ENCODE measurements at regions not wholly inside any gene's neighbourhood (a gene's known extent, or its start where the extent isn't known, plus 50 kb on each side); places are given as distances from the start of the nearest gene placed in this dataset.
"Not testable (repeated sequence)": the region's sequence is repeated elsewhere in the genome, so short reads cannot be mapped to it uniquely, and the experiment has no call there.

DNA sequence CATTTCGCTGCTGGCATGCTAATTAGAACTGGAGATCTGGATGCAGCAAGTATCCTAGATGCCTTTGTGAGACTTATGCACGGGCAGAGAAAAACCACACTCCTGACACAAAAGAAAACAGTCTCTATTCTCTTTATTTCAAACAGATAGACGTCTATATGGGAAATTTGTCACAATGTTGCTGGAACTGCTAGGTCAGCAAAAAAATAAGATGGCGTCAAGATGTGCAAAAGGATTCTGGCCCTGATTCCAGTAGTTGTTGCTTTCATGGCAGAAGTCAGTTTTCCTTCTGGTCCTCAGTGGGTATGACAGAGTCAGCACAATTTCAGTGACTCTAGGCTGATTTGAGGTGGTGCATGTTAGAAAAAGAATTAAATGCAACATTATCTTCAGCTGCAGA lies 1068.0 kb downstream of the SLITRK5 start:
- DNase-seq, result no peak

DNA sequence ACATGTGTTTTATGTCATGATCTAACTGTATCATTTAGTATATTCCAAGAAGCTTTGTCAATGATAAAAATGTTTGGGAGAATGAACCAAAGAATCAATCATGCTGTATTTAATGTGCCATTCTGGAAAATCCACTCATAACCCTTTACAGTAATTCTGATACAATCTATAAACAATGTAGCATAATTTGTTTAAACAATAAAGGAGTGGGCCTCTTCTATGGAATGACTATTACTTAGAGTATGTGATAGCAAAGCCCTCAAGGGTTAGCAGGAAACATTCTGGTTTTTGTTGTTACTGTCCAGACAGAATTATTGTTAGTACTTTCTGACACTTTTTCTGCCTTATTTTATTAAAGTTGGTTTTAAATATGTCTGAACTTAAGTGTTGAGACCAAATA lies 1073.1 kb downstream of the SLITRK5 start:
- no peak for DNase-seq

DNA sequence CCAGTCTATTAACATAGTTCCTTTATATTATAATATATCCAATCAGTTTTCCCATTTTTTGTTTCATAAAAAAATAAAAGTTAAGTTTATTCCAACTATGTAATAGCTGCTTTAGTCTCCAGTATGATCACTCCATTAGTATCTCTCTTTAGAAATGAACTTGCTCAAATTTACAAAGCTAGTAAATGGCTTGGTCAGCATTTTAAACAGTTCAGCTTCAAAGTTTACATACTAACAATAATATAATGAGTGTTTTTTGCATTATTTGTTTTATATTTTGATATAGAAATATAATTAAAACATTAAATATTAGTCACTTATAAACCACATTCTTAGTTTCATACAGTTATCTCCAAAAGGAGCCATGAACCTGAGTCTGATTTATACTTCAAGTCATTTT lies 1073.8 kb downstream of the SLITRK5 start:
- no peak for DNase-seq

DNA sequence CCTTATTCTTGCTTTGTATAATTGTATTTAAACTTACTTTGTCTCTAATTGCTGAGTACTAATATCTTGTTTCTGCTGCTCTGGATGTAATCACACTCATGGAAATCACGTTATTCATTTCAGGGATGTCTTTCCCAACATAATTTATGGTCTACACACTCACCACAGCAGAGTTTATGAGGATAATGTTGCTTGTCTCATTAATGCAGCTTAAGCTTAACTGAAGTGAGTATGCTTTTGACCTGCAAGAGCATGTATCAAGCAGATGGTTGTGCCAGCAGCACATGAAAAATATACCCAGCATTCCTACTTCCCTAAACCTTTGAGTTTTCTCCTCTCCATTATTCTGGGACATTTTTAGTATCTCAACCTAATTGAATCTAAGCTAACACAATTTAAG lies 1080.9 kb downstream of the SLITRK5 start:
- no peak for DNase-seq

DNA sequence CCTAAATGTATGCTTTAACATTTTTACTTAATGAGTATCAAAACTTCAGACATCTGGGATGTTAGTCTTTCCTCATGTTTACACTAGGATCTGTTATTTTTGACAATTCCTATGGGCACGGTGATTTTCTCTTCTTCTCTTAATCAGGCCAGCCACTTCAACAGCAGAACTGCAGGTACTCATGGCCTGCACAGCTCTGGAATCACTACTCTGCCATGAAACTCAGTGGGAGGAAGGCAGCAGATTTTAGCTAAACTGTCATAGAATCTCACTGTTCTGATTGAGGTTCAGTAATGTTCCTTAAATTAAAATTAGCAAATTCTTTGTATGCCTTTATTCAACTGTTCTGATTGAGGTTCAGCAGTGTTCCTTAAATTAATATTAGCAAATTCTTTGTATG lies 1083.0 kb downstream of the SLITRK5 start:
- no peak for DNase-seq

DNA sequence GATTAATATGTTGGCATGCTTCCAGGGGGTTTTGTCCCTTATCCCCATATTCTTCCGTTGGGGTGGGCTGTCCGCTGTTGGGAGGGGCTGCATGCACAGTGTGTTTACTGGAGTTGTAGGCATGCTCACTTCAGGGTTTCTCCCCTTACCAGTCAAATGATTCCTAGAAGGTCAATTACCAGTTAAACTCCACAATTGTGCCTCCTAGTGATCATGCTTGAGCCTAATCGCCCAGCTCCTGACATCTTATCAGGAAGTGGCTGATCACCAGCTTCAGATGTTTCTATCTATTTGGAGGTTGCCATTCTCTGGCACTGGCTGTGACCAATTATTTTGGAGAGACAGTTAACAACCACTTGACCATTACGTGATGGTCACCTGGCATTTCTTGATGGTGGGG lies 1090.0 kb downstream of the SLITRK5 start:
- no peak for DNase-seq

DNA sequence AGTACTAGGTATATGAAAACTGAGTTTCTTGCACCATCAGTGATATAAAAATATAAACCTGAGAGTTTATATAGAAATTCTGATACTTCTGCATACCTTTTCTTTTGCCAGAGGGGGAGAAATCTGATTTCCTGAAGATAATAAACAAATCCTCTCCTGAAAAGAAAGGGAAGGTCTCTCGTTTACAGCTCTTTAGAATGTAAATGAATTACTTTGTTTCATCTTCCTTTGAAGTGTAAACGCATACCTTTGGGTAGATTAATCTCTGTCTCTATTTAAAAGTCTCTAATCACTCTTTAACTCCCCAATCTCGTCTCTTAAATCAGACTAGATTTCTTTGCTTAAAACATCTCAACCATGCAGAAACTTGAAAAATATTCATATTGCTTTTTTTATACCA lies 1092.9 kb downstream of the SLITRK5 start:
- no peak for DNase-seq

DNA sequence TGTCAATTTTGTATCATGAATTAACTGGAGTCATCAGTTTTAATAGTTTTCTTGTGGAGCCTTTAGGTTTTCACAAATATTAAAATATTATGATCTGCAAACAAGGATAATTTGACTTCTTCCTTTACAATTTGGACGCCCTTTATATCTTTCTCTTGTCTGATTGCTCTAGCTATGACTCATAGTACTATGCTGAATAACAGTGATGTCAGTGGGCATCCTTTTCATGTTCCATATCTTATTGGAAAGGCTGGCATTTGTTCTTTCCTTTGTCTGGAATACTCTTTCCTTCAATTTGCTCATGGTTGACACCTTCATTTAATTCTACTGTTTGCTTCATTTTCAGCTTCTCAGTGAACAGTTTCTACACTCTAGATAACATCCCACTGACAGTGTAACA lies 1129.3 kb downstream of the SLITRK5 start:
- no peak for DNase-seq

DNA sequence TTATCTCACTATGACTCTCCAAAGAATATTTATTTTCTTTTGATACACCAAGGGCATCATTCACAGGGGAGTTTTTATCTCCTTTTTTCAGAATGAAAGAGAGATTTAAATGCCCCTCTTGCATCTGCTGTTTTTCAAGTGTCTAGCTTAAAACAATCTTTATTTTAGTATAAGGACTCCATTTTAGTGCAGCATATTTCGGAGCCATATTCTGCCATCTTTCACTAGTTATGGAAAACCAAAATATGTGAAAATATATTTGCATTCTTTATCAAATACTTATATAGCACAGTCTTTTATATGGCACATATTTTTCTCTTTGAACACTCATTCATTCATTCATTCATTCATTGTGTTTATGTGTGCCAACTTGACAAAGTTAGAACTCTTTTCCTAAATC lies 1130.2 kb downstream of the SLITRK5 start:
- DNase-seq, result no peak

DNA sequence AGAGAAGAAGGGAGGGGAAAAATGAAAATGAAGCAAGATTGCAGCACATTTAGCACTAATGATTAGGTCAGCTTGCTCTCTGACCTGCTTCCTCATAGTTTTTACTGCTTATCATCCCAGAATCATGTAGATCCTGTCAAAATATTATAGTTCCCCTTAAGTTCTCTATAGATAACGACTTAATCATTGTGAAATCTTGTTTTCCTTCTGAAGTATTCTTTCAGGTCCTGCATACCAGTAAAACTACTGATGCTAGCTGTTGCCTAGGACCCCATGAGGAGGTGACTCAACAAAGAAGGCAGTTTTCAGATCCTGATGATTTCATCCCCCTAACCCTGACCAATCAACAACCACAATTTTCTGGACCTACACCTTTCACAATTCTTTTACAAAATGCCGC lies 1131.7 kb downstream of the SLITRK5 start:
- DNase-seq, result no peak

DNA sequence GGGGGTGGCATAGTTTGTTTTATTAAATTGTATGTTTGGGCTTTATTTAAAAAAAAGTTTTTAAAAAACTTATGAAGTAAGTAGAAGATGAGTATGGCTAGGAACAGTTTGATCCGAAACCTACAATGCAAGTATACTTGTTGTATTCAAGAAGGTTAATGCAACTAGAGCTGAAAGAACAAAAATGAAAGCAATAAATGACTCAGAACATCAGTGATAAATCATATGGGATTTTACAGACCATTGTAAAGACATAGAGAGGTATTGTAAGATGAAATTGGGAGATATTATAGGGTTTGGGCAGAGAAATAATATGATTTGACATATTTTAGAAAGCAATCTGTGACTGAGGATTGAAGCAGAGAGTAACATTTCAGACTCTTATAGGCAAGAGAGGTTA lies 1135.3 kb downstream of the SLITRK5 start:
- DNase-seq, result no peak

DNA sequence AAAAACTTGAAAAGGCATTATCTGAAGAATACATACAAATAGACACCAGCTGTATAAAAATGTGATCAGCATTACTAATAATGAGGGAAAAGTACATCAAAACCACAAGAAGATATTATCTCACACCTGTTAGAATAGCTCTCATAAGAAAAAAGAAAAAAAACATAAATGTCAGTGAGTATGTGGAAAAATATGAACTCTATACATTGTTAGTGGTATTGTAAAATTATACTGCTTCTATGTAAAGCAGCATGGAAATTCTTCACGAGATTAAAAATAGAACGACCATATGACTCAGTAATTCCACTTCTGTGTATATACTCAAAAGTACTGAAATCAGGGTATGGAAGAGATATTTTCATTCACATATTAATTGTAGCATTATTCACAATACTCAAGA lies 1146.4 kb downstream of the SLITRK5 start:
- no peak for DNase-seq

DNA sequence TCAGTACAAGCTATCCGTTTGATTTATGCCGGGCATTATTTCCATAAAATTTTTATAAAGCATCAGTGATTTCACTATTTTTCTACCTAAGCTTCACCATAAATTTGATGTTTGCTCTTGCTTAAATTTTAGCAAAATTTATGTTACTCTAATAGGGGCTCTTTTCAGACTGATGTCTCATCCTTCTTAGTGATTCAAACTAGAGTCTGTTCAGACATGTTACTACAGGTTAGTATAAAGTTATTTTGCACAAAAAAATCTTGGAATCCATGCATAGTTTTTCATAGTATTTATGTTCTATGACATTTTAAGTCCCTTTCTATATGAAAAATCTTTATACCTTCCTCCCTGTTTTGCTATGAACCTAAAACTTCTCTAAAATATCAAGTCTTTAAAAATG lies 1151.9 kb downstream of the SLITRK5 start:
- DNase-seq, result no peak

DNA sequence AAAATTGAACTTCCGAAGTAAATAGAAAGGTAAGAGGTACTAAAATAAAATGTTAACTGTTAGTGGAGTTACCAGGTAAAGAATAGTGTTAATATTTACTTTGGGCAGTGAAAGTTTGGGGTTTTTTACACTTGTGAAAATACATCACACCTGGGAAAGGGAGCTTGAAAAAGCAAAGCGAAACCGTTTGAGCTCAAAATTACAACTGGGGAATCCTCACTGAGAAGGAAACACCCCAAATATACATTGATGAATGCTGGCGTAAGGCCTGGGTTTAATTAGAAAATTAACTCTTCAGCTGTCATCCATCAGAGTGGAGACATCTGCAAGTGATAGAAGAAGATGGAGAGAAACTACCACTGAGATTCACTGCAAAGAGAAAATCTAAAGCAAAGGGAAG lies 1153.0 kb downstream of the SLITRK5 start:
- no peak for DNase-seq

DNA sequence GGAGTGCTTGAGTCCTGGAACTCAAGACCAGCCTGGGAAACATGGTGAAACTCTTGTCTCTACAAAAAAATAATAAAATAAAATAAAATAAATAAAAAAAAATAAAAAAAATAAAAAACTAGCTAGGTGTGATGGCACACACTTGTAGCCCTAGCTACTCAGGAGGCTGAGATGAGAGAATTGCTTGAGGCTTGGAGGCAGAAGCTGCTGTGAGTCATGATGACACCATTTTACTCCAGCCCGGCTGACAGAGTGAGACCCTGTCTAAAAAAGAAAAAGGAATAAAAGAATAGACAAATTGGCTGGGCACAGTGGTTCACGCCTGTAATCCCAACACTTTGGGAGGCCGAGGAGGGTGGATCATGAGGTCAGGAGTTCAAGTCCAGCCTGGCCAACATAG lies 1168.9 kb downstream of the SLITRK5 start:
- DNase-seq, result no peak

DNA sequence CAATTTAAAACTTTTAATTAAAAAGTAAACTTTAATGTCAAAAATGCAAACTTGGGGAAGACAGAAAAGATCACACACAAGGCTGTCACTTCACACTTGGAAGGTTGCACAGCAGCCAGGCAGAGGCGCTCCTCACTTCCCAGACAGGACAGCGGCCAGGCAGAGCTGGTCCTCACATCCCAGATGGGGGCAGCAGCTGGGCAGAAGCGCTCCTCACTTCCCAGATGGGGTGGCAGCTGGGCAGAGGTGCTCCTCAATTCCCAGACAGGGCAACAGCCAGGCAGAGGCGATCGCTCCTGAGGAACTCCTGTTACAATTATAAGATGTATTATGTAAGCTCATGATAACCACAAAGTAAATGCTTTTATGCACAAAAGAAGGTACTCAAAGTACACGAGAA lies 1181.1 kb downstream of the SLITRK5 start:
- DNase-seq, result not testable (repeated sequence)

DNA sequence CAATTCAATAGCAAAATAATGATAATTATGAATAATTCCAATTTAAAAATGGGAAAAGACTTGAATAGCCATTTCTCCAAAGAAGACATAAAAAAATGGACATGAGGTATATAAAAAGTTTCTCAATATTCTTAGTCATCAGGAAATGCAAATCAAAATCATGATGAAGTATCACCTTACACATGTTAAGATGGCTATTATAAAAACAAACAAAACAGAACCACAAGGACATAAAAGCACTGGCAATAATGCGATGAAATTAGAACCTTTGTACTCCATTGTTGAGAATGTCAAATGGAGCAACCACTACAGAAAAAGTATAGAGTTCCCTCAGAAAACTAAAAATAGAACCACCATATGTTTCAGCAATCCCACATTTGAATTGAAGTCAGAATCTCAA lies 1186.1 kb downstream of the SLITRK5 start:
- no peak for DNase-seq

DNA sequence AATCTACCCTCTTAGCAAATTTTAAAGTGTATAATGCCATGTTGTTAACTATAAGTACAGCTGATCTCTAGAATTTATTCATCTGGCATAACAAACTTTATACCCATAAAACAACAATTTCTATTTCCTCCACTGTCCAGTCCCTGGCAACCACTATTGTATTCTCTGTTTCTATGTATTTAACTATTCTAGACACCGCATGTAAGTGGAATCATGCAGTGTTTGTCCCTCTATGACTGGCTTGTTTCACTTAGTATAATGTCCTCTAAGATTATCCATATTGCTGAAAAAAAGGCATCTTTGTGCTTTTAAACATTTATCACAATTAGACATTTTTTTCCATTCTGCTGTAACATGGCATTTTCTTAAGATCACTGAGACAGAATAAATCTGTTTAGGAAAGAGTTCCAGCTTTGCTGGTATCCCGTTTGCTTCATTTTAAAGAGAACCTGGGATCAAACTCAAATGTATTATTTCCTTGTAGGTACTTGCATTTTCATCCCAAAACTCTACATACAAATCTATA lies 1191.0 kb downstream of the SLITRK5 start:
- DNase-seq, result no peak

DNA sequence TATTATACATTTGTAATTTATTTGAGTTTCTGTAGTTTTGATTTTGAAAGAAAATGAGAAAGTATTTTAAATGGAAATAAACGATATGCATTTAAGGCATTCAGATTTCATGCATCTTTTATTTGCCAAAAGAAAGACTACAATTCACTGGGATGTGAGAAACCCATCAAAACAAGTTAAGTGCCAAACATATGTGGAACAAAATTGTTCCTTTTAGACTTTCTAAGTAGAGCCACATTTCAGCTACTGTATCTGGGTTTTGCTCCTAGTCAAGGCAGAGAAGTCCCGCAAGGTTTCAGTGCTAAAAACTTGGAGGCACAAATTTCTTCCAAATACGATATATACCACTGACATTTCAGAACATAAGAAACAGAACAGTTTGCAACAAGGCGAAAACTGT lies 1191.9 kb downstream of the SLITRK5 start:
- no peak for DNase-seq

DNA sequence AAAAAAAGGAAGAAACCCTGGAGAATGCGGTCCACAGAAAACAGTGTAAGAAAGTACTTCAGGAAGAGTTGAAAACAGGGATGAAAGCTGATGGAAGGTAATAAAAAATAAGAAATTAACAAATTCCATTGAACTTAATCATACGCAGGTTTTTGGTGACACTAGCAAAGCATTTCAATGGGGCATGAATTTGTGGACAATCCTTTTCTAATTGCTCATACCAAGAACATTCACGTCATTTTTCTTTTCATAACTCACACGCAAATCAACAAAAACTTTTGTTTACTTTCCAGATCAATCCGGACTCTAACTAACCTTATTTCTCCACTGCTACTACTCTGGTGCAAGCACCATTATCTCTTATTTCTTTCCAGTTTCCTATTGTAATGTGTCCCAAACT lies 1195.0 kb downstream of the SLITRK5 start:
- no peak for DNase-seq

DNA sequence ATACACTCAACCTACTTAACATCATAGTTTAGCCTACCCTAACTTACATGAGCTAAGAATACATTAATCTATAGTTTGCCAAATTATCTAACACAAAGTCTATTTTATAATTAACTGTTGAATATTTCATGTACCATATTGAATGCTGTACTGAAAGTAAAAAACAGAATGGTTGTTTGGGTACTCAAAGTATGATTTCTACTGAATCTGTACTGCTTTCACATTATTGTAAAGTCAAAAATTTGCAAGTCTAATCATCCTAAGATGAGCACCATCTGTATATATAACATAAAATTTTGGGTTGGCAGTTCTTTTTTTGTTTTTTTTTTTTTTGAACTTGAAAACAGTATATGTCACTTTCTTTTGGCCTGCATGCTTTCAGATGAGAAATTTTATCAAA lies 1212.6 kb downstream of the SLITRK5 start:
- no peak for DNase-seq

DNA sequence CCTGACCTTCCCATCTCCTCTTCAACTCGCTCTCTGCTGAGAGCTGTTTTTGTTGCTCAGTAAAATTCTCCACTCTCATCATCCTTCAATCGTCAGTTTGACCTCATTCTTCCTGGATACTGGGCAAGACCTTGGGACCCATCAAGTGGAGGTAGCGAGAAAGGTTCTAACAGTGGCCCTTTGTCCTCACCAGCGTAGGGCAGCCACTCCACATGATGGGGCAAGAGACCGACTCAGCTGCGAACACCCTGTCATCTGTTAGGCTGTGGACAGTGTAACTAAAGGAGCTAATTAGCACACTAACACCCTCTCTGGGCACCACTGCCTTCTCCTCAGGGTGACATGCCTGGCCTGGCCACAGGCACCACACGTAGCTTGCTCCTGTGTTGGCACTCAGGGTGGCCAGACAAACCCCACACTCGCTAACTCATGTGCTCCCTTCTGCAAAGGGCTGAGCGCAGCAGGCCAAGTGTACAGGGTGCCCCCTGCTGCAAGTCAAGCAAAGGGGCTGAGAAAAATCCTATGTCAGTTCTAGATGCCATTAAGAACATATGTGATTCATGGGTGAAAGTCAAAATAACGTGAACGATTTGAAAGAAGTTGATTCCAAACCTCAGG lies 1216.0 kb downstream of the SLITRK5 start:
- no peak for DNase-seq

DNA sequence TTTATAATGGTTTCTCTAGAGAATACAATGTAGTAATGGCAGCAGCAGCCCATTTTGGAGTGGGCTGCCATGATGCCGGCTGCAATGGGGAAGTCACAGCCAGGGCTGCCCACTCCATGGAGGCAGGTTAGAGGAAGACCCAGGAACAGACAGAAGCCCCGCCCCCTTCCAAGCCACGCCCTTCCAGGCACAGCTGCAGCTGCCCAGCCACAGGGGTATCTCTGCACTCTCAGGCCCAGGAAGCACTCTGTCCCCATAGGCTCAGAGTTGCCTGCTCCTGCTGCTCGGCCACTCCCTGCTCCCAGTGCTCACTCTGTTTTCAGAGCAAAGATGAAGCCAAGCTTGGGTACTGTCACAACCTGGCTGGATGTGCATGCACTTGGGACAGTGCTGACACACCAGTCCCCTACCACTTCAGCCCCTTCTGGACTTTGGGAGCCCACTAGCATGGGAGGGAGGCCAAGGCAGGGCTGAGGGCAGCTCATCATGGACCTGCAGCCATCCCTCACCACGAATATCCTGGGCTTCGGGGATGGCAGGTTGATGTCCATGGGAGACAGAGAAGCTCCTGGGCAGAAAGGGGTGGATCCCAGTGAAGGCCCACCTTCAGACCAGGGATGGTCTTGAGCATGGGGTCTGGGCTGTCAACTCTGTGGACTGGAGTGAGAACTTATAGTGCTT lies 1224.2 kb downstream of the SLITRK5 start:
- DNase-seq, result no peak

DNA sequence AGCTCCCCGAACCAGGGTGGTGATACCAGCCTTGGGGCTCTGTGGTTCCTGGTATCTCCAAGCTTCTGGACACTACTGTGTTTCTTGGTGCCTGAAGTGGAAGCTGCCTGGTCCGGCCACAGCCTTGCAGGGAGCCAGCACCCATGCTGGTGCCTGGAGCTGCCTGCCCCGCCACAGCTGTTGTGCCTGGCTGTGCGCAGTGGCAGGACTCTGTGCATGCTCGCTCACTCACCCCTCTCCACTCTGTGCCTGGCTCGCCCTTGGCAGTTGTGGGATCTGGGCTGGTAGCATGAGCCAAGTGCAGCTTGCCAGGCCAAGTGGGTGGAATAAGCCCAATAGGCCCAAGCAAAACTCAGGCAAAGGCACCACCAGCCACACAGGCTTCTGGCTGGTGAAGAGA lies 1225.3 kb downstream of the SLITRK5 start:
- no peak for DNase-seq

DNA sequence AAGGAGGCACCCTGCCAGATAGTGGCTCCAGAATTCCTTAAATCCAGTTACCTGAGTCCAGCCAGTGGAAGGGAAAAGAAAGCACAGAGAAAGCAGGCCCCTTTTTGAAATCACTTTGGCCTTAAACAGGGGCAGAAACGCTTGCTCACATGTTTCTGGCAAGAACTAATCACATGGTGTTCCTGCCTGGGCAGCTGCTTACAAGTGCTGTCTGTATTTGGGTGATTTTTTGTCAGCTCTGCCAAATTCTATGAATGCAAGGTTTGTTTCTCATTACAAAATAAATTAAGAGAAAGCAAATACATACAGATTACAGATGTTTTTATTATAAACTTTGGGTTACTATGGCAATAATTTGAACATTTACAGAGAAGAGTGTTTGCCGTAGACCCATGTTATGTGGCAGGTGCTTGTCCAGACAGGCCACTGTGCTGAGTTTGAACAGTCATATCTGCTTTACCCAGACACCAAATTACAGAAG lies 1237.8 kb downstream of the SLITRK5 start:
- DNase-seq, result no peak

Measured in right forelimb (tissue), 1 donor.